ENCODE measurements at regions not wholly inside any gene's neighbourhood (a gene's known extent, or its start where the extent isn't known, plus 50 kb on each side); places are given as distances from the start of the nearest gene placed in this dataset.

GRCh38 chr10:21261842-21262294 is 263.6 kb downstream of the SKIDA1 start:
- no peaks in the 10 kb centered on the region for H3K9me3 ChIP-seq (ENCODE audit: control insufficient read depth, low read depth, low read length)
- dilution Hi-C loops (cut with MboI; ENCODE audit: extremely low pct_ligation_motif_present, low sequenced_read_pairs), result no loop called here
- DNase-seq (ENCODE audit: low read depth, low spot score) (no peak), FAIRE-seq (no peak)
- H2AFZ ChIP-seq (ENCODE audit: control insufficient read depth, low read length), result no peak overlapping the region
- peaks cover 11% of the 10 kb centered on the region for H3K4me1 ChIP-seq (ENCODE audit: control insufficient read depth, extremely low read depth, insufficient read depth, low read length)
- H3K27ac ChIP-seq (ENCODE audit: control insufficient read depth, insufficient read depth, low read length), result no peak overlapping the region
- H3K36me3 ChIP-seq (ENCODE audit: control insufficient read depth in 2 of 2, extremely low read depth in 1 of 2, insufficient read depth in 2 of 2, low read length in 2 of 2), result no peaks in the 10 kb centered on the region
- no peaks in the 10 kb centered on the region for H4K20me1 ChIP-seq (ENCODE audit: control insufficient read depth, extremely low read depth, insufficient read depth, low read length)
- no peak overlapping the region for H3K4me2 ChIP-seq (ENCODE audit: control insufficient read depth, extremely low read depth, insufficient read depth, low read depth, low read length)
- no peak overlapping the region for H3K9ac ChIP-seq (ENCODE audit: control insufficient read depth, extremely low read depth, insufficient read depth, low read length)
- no peaks in the 10 kb centered on the region for H3K9me1 ChIP-seq (ENCODE audit: control insufficient read depth, extremely low read depth, insufficient read depth, low read length)
- no peak overlapping the region for H3K4me3 ChIP-seq (ENCODE audit: control insufficient read depth in 2 of 3, extremely low read depth in 1 of 3, insufficient read depth in 2 of 3, low read depth in 1 of 3, low read length in 3 of 3)
- H3K27me3 ChIP-seq (ENCODE audit: control insufficient read depth, extremely low read depth, insufficient read depth, low read length), result no peaks in the 10 kb centered on the region
- no peak for TF ChIP-seq CTCF (optimal IDR thresholded peaks at IDR 0.05 in 1 of 3, IDR thresholded peaks at IDR 0.05 in 1 of 3, conservative IDR thresholded peaks at IDR 0.05 in 1 of 3; ENCODE audit: extremely low read depth in 1 of 3, insufficient read depth in 2 of 3, low read length in 3 of 3)
- TF ChIP-seq EZH2 (IDR thresholded peaks at IDR 0.05; ENCODE audit: low read length), result no peak
- no peaks in the 10 kb centered on the region for H3K79me2 ChIP-seq (ENCODE audit: control insufficient read depth, insufficient read depth, low read length)

DNA sequence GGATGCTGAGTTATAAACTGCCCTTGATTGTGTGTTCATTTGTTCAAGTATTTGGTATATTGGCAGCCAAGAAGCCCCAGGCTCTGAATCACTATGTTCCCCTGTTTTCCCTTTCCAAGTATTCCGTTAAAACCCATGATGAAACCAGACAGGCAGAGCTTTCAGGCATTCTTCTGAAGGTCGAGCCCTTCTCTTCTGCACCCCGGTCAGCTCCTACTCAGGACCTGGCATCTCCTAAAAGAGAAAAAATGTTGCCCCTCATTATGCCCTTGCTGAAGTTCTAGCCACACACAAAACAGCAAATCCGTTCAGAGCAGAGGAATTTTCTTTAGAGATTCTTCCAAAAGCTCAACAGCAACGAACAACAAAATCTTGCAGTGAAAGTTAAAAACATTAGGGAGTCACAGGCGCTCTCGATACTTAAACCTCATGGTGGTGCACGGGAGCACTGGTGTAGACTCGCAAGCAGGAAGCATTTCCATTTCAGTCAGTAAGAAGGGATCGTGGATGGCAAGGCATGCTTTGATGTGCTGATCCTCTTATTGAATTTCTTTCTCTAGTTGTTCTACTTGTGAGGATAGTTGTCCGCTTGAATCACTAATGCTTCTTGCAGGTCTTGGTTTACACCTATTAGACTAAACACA is 264.9 kb downstream of the SKIDA1 start:
- H3K4me2 ChIP-seq (ENCODE audit: control insufficient read depth, extremely low read depth, insufficient read depth, low read depth, low read length), result no peak overlapping the region
- no peaks in the 10 kb centered on the region for H3K79me2 ChIP-seq (ENCODE audit: control insufficient read depth, insufficient read depth, low read length)
- H3K27ac ChIP-seq (ENCODE audit: control insufficient read depth, insufficient read depth, low read length), result no peak overlapping the region
- no peaks in the 10 kb centered on the region for H3K36me3 ChIP-seq (ENCODE audit: control insufficient read depth in 2 of 2, extremely low read depth in 1 of 2, insufficient read depth in 2 of 2, low read length in 2 of 2)
- FAIRE-seq, result no peak
- no peaks in the 10 kb centered on the region for H3K9me1 ChIP-seq (ENCODE audit: control insufficient read depth, extremely low read depth, insufficient read depth, low read length)
- dilution Hi-C loops (cut with MboI; ENCODE audit: extremely low pct_ligation_motif_present, low sequenced_read_pairs), result no loop called here
- DNase-seq (ENCODE audit: low read depth, low spot score), result no peak
- no peaks in the 10 kb centered on the region for H3K27me3 ChIP-seq (ENCODE audit: control insufficient read depth, extremely low read depth, insufficient read depth, low read length)
- H3K4me1 ChIP-seq (ENCODE audit: control insufficient read depth, extremely low read depth, insufficient read depth, low read length), result peaks cover 11% of the 10 kb centered on the region
- H4K20me1 ChIP-seq (ENCODE audit: control insufficient read depth, extremely low read depth, insufficient read depth, low read length), result no peaks in the 10 kb centered on the region
- no peak overlapping the region for H2AFZ ChIP-seq (ENCODE audit: control insufficient read depth, low read length)
- H3K9me3 ChIP-seq (ENCODE audit: control insufficient read depth, low read depth, low read length), result no peaks in the 10 kb centered on the region
- TF ChIP-seq EZH2 (IDR thresholded peaks at IDR 0.05; ENCODE audit: low read length) (no peak), CTCF (optimal IDR thresholded peaks at IDR 0.05 in 1 of 3, IDR thresholded peaks at IDR 0.05 in 1 of 3, conservative IDR thresholded peaks at IDR 0.05 in 1 of 3; ENCODE audit: extremely low read depth in 1 of 3, insufficient read depth in 2 of 3, low read length in 3 of 3) (no peak)
- no peak overlapping the region for H3K4me3 ChIP-seq (ENCODE audit: control insufficient read depth in 2 of 3, extremely low read depth in 1 of 3, insufficient read depth in 2 of 3, low read depth in 1 of 3, low read length in 3 of 3)
- no peak overlapping the region for H3K9ac ChIP-seq (ENCODE audit: control insufficient read depth, extremely low read depth, insufficient read depth, low read length)

Data from keratinocyte (primary cell).